ENCODE measurements at regions not wholly inside any gene's neighbourhood (a gene's known extent, or its start where the extent isn't known, plus 50 kb on each side); places are given as distances from the start of the nearest gene placed in this dataset.

DNA sequence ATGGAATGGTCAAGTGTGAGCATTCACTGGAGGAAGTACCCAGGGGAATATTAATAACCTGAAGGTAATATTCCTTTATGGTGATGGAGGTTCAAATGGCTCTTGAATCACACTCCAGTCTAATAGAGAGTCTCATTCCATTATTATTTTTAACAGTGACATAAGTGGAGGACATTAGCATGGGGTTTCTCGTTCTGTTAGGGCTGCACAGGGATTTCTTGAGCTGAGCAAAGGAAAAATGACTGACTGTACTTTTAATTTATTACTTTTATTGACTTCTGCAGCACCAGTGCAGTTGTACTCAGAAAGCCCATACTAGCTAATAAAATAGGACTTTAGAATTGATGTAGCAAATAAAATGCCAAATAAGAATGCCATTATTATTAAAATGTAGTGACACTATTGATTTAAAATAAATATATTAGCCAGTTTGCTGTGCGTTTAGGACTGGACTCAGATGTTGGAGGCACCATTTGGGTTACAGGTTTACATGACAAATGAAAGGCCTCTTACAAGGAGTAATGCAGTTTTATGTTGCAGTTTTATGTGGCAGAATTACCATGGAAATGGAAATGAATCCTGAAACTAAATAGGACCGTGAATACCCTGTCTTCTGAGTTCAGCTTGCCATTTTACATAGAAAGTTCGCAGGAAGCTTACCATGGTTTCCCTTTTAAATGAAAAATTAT, 705.1 kb upstream of the GRM7 start:
- no peaks in the 10 kb centered on the region for H3K79me2 ChIP-seq (ENCODE audit: low read length)
- no peak overlapping the region for H3K4me3 ChIP-seq (ENCODE audit: low read length)
- H4K20me1 ChIP-seq (ENCODE audit: insufficient read depth, low read length): no peaks in the 10 kb centered on the region
- no peak overlapping the region for H2AFZ ChIP-seq (ENCODE audit: low read length)
- no peaks in the 10 kb centered on the region for H3F3A ChIP-seq (ENCODE audit: insufficient read depth, low read length)
- TF ChIP-seq CTCF (IDR thresholded peaks at IDR 0.05; ENCODE audit: low read length) (no peak), EZH2 (optimal IDR thresholded peaks at IDR 0.05; ENCODE audit: low read depth, low read length) (no peak), EZH2phosphoT487 (IDR thresholded peaks at IDR 0.05; ENCODE audit: low read length) (no peak)
- no peaks in the 10 kb centered on the region for H3K9me2 ChIP-seq (replicated peaks; ENCODE audit: insufficient read depth, low read length)
- H3K4me1 ChIP-seq (ENCODE audit: low read length): no peaks in the 10 kb centered on the region
- H3K36me3 ChIP-seq (replicated peaks; ENCODE audit: insufficient read depth, low read length): no peaks in the 10 kb centered on the region
- no peak overlapping the region for H3K27ac ChIP-seq (ENCODE audit: low read length)
- H3K4me2 ChIP-seq (ENCODE audit: low read depth, low read length): no peak overlapping the region
- no peak for DNase-seq
- no peaks in the 10 kb centered on the region for H3K9me3 ChIP-seq (replicated peaks; ENCODE audit: insufficient read depth, low read length)
- H3K9ac ChIP-seq (ENCODE audit: low read length): no peak overlapping the region
- no peaks in the 10 kb centered on the region for H3K27me3 ChIP-seq (replicated peaks; ENCODE audit: insufficient read depth, low read length)

GRCh38 chr3:6165951-6166350, 695.0 kb upstream of the GRM7 start:
- Histone ChIP-seq H3K79me2 (ENCODE audit: low read length) (no peaks in the 10 kb centered on the region), H3K9me2 (replicated peaks; ENCODE audit: insufficient read depth, low read length) (no peaks in the 10 kb centered on the region)

GRCh38 chr3:6168256-6168655, 692.7 kb upstream of the GRM7 start:
- Histone ChIP-seq H3K27me3 (replicated peaks; ENCODE audit: insufficient read depth, low read length) (no peaks in the 10 kb centered on the region), H3K4me1 (ENCODE audit: low read length) (no peaks in the 10 kb centered on the region), H4K20me1 (ENCODE audit: insufficient read depth, low read length) (no peaks in the 10 kb centered on the region), H3F3A (ENCODE audit: insufficient read depth, low read length) (no peaks in the 10 kb centered on the region), H3K4me2 (ENCODE audit: low read depth, low read length) (no peak overlapping the region), H3K9me3 (replicated peaks; ENCODE audit: insufficient read depth, low read length) (no peaks in the 10 kb centered on the region), H2AFZ (ENCODE audit: low read length) (no peak overlapping the region), H3K9me2 (replicated peaks; ENCODE audit: insufficient read depth, low read length) (no peaks in the 10 kb centered on the region), H3K36me3 (replicated peaks; ENCODE audit: insufficient read depth, low read length) (no peaks in the 10 kb centered on the region), H3K79me2 (ENCODE audit: low read length) (no peaks in the 10 kb centered on the region), H3K27ac (ENCODE audit: low read length) (no peak overlapping the region), H3K4me3 (ENCODE audit: low read length) (no peak overlapping the region), H3K9ac (ENCODE audit: low read length) (no peak overlapping the region)
- TF ChIP-seq EZH2phosphoT487 (IDR thresholded peaks at IDR 0.05; ENCODE audit: low read length): no peak
- TF ChIP-seq EZH2 (optimal IDR thresholded peaks at IDR 0.05; ENCODE audit: low read depth, low read length): no peak
- TF ChIP-seq CTCF (IDR thresholded peaks at IDR 0.05; ENCODE audit: low read length): no peak
- no peak for DNase-seq

More at GRCh38 chr3:6165951-6166350, 695.0 kb upstream of the GRM7 start:
- no peaks in the 10 kb centered on the region for H4K20me1 ChIP-seq (ENCODE audit: insufficient read depth, low read length)
- no peak overlapping the region for H3K9ac ChIP-seq (ENCODE audit: low read length)
- no peak for TF ChIP-seq CTCF (IDR thresholded peaks at IDR 0.05; ENCODE audit: low read length)
- no peak for TF ChIP-seq EZH2phosphoT487 (IDR thresholded peaks at IDR 0.05; ENCODE audit: low read length)
- no peak for TF ChIP-seq EZH2 (optimal IDR thresholded peaks at IDR 0.05; ENCODE audit: low read depth, low read length)
- H2AFZ ChIP-seq (ENCODE audit: low read length): no peak overlapping the region
- no peak overlapping the region for H3K4me3 ChIP-seq (ENCODE audit: low read length)
- H3K27me3 ChIP-seq (replicated peaks; ENCODE audit: insufficient read depth, low read length): no peaks in the 10 kb centered on the region
- H3K4me1 ChIP-seq (ENCODE audit: low read length): no peaks in the 10 kb centered on the region
- no peaks in the 10 kb centered on the region for H3K9me3 ChIP-seq (replicated peaks; ENCODE audit: insufficient read depth, low read length)
- H3K27ac ChIP-seq (ENCODE audit: low read length): no peak overlapping the region
- no peak overlapping the region for H3K4me2 ChIP-seq (ENCODE audit: low read depth, low read length)
- H3K36me3 ChIP-seq (replicated peaks; ENCODE audit: insufficient read depth, low read length): no peaks in the 10 kb centered on the region
- DNase-seq: no peak
- no peaks in the 10 kb centered on the region for H3F3A ChIP-seq (ENCODE audit: insufficient read depth, low read length)
